GM18951 (cell line): ENCODE measurements at regions not wholly inside any gene's neighbourhood (a gene's known extent, or its start where the extent isn't known, plus 50 kb on each side); places are given as distances from the start of the nearest gene placed in this dataset.

Source experiments
- POLR2A ChIP-seq: IDR thresholded peaks from 4 replicates; pipeline ENCODE4 v1.6.1; 2011; ENCODE audit warnings: mild to moderate bottlenecking; ENCODE audit not compliant: insufficient read length, insufficient read depth; ENCODE audit errors: extremely low read depth
- in situ Hi-C: fragments of 300-500 bp; cut with MboI; formaldehyde crosslinking; loops from one replicate; pipeline ENCODE4 v1.12.0; 2022; ENCODE audit warnings: low sequenced_read_pairs, mixed read lengths, inconsistent platforms; ENCODE audit not compliant: unreplicated experiment

- no peak for TF ChIP-seq POLR2A
- in situ Hi-C loops, result no loop called here
Observed at GRCh38 chr1:94708299-94708685, 111.9 kb upstream of the SLC44A3 start.

DNA sequence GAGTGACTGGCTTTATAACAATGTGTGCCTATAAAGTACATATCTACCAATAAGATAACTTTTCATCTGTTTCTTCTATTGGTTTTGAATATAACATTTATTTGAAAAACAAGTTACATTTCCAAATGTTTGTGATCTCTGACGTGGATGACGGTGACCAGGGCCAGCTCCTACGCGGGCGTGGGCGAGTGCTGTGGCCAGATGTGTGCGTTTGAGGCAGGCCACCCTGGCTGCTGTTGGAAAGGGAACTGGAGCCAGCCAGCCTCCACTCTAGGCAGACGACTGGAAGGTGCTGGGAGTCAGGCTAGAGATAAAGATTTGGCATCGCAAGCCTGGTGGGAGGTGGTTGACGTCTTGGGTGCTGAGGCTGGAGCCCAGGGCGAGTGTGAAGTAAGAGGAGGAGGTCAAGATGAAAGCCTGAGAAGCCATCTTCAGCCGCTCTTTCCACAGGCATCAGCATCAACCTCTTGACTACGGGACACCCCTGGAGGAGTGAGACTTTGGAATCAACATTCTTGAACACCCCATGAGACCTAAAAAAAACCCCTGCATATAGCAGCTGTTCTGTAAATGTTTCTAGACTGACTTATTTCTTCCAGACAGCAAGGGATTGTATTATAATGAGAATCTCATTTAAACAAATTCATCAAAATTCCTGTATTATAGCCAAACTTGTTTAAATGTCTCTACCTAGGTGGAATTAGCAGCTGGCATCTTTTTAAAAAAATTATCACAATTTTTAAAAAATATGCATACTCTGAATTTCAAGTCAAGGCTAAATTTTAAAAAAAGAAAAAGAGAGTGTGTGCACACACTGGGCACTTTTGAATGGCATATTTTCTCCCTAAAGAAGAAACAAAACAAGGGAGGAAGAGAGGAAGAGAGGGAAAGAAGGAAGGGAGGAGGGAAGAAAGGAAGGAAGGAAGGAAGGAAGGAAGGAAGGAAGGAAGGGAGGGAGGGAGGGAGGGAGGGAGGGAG lies 112.5 kb upstream of the SLC44A3 start:
- in situ Hi-C loops, result no loop called here
- no peak for TF ChIP-seq POLR2A

- no peak for TF ChIP-seq POLR2A
- in situ Hi-C loops, result no loop called here
Observed at GRCh38 chr1:94702442-94702815, 117.7 kb upstream of the SLC44A3 start.

DNA sequence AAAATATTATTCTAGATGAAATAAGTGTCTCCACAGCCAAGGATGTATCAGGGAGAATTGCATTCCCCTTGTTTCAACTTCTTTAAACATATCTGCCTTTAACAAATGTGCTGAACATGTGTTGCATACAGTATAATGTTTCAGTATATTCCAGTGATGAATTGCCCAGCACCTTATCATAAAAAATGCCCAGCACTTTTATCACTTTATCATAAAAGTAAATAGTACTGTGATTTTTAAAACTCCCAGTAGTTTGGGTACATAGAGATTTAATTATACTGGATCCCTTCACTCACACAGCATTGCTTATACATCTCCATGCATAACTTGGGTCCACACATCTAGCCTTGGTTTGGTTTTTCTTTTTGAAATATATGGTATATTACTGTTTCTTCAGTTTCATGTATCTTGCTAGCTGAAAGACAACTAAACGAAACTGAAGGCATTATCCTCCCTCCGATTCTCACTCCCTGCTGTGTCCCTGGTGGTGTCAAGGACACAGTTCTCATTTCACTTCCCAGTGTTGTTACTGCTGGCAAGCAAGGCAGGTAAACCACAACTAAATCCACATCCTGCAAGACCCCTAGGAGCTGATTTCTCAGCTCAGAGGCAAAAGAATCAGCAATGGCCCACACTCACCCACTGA lies 118.2 kb upstream of the SLC44A3 start:
- TF ChIP-seq POLR2A, result no peak
- in situ Hi-C loops, result no loop called here

GRCh38 chr1:94698759-94699502 lies 121.2 kb upstream of the SLC44A3 start:
- no peak for TF ChIP-seq POLR2A
- in situ Hi-C loops, result no loop called here

DNA sequence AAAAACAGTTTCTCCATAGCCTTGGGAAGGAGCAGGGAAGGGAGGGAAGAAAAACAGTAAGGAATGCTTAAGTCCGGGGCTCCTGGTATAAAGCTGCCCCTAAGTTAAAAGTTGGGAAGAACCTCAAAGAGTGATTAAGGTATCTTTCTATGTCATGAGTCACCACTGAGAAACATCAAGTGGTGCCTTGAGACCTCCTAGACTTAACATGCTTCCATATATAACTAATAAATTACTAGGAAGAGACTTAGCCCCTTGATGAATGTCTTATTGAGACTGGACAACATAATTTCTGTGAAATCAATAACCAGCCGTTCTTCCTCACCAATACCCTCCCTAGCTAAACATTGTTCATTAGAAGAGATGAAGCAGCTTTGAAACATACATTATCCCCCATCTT lies 121.8 kb upstream of the SLC44A3 start:
- in situ Hi-C loops, result no loop called here
- no peak for TF ChIP-seq POLR2A

DNA sequence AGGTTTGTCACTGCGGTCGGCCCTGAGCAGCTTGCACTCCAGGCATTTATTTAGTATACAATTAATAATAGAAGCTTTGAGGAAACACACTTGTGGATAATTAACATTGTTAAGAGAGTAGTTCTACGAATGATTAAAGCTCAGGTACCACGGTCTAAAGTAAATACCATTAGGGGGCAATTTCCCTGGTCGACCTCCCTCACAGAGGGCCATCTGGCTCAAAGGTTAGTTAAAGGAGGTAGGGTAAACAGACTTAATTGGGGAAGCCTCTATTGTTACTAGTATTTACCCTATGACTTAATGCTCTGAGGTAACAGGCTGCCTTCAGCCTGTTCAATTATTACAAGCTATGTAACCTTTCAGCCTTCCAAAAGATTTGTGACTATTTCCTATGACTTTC lies 122.3 kb upstream of the SLC44A3 start:
- no peak for TF ChIP-seq POLR2A
- in situ Hi-C loops, result no loop called here

- no peak for TF ChIP-seq POLR2A
- in situ Hi-C loops, result no loop called here
Observed at GRCh38 chr1:94694226-94694915, 125.8 kb upstream of the SLC44A3 start.

- no peak for TF ChIP-seq POLR2A
- in situ Hi-C loops, result no loop called here
Observed at GRCh38 chr1:94693435-94693834, 126.7 kb upstream of the SLC44A3 start.

- TF ChIP-seq POLR2A, result no peak
- in situ Hi-C loops, result no loop called here
Observed at GRCh38 chr1:94693029-94693428, 127.1 kb upstream of the SLC44A3 start.

DNA sequence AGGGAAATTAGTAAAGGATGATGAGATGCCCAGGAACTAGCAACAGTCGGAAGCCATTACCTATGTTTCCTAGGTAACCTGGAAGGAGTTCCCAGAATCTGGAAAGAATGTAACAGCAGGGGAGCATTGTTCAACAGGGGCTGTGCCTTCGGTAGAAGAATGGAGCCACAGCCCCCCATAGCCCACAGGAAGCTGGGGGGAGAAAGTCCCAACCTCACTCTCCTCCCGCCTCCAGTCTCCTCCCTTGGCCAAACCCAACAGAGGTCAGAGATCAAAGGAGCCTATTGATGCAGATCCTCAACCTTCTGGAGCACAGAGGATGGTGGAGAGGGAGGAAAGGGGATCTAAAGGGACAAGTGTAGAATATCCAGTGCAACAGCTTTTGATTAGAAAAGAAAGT lies 131.5 kb upstream of the SLC44A3 start:
- in situ Hi-C loops, result loop anchor here (10.0 kb wide), 1 partner anchor 114 kb away; no protein-coding TSS in a partner anchor
- no peak for TF ChIP-seq POLR2A

DNA sequence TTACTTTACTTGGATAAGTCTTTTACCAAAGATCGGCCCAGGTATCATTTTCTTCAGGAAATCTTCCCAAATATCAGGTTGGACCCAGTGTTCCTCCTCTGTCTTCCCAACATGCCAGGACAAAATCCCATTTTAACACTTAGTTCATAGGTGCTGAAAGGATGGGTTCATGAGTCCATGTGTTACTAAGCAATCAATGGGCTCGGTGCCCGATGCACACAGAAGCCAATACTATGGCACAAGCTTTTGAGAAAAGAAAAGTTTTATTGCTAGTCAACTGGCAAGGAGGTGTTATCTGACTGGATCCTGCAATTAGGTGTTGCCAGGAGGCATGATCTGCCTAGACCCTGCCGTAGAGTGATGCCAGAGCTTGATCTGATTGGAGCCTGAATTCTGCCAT lies 133.3 kb upstream of the SLC44A3 start:
- no peak for TF ChIP-seq POLR2A
- in situ Hi-C loops, result loop anchor here (10.0 kb wide), 1 partner anchor 112 kb away; no protein-coding TSS in a partner anchor
